ENCODE measurements at regions not wholly inside any gene's neighbourhood (a gene's known extent, or its start where the extent isn't known, plus 50 kb on each side); places are given as distances from the start of the nearest gene placed in this dataset.

- DNase-seq = no peak
These were observed 297.4 kb upstream of the ACVR2A start for GRCh38 chr2:147547440-147547839.

GRCh38 chr2:147546109-147546508 lies 298.7 kb upstream of the ACVR2A start:
- DNase-seq = no peak

- DNase-seq = no peak
These were observed 301.8 kb upstream of the ACVR2A start for GRCh38 chr2:147543056-147543455.

GRCh38 chr2:147542351-147542750 lies 302.5 kb upstream of the ACVR2A start:
- no peak for DNase-seq

GRCh38 chr2:147541314-147541713 lies 303.5 kb upstream of the ACVR2A start:
- no peak for DNase-seq

- DNase-seq = no peak
These were observed 306.0 kb upstream of the ACVR2A start for GRCh38 chr2:147538821-147539220.

GRCh38 chr2:147538088-147538487 lies 306.7 kb upstream of the ACVR2A start:
- no peak for DNase-seq

GRCh38 chr2:147531269-147531668 lies 313.6 kb upstream of the ACVR2A start:
- no peak for DNase-seq

GRCh38 chr2:147530033-147530432 lies 314.8 kb upstream of the ACVR2A start:
- no peak for DNase-seq

- DNase-seq = no peak
These were observed 318.9 kb upstream of the ACVR2A start for GRCh38 chr2:147525819-147526489.

GRCh38 chr2:147524912-147525311 lies 319.9 kb upstream of the ACVR2A start:
- DNase-seq = no peak

GRCh38 chr2:147523415-147523814 lies 321.4 kb upstream of the ACVR2A start:
- no peak for DNase-seq

GRCh38 chr2:147521936-147522335 lies 322.9 kb upstream of the ACVR2A start:
- no peak for DNase-seq

- no peak for DNase-seq
These were observed 324.0 kb upstream of the ACVR2A start for GRCh38 chr2:147520817-147521216.

- no peak for DNase-seq
These were observed 325.7 kb upstream of the ACVR2A start for GRCh38 chr2:147519178-147519577.

- DNase-seq = no peak
These were observed 329.6 kb upstream of the ACVR2A start for GRCh38 chr2:147515213-147515612.

GRCh38 chr2:147512206-147512605 lies 332.6 kb upstream of the ACVR2A start:
- DNase-seq = no peak

GRCh38 chr2:147511491-147511948 lies 333.3 kb upstream of the ACVR2A start:
- no peak for DNase-seq

GRCh38 chr2:147509821-147510220 lies 335.0 kb upstream of the ACVR2A start:
- no peak for DNase-seq

- DNase-seq = no peak
These were observed 337.9 kb upstream of the ACVR2A start for GRCh38 chr2:147506889-147507288.

GRCh38 chr2:147502711-147503290 lies 342.0 kb upstream of the ACVR2A start:
- DNase-seq = no peak

- DNase-seq = no peak
These were observed 342.9 kb upstream of the ACVR2A start for GRCh38 chr2:147501968-147502367.

GRCh38 chr2:147500819-147501395 lies 343.9 kb upstream of the ACVR2A start:
- no peak for DNase-seq

GRCh38 chr2:147500229-147500628 lies 344.6 kb upstream of the ACVR2A start:
- DNase-seq = no peak

- no peak for DNase-seq
These were observed 345.0 kb upstream of the ACVR2A start for GRCh38 chr2:147499785-147500184.
